NCI-H2029 treated with DMSO at 0.1 percent for 48 hours (cell line): ENCODE measurements at regions not wholly inside any gene's neighbourhood (a gene's known extent, or its start where the extent isn't known, plus 50 kb on each side); places are given as distances from the start of the nearest gene placed in this dataset.

Experiments used
- DNase-seq: peaks from one replicate; lab custom pipeline; 2025; lab: John Stamatoyannopoulos, UW

- DNase-seq, result no peak
These were observed 1189.1 kb downstream of the GRIK2 start for GRCh38 chr6:102582569-102582968.

GRCh38 chr6:102581378-102582124 is 1188.0 kb downstream of the GRIK2 start:
- DNase-seq, result no peak

- no peak for DNase-seq
These were observed 1177.9 kb downstream of the GRIK2 start for GRCh38 chr6:102571236-102571908.

GRCh38 chr6:102562713-102563112 is 1169.2 kb downstream of the GRIK2 start:
- DNase-seq, result no peak

GRCh38 chr6:102553214-102553613 is 1159.7 kb downstream of the GRIK2 start:
- no peak for DNase-seq

GRCh38 chr6:102549221-102549874 is 1155.8 kb downstream of the GRIK2 start:
- DNase-seq, result no peak

- no peak for DNase-seq
These were observed 1131.8 kb downstream of the GRIK2 start for GRCh38 chr6:102525336-102525735.

- no peak for DNase-seq
These were observed 1127.5 kb downstream of the GRIK2 start for GRCh38 chr6:102520966-102521365.

GRCh38 chr6:102517506-102517905 is 1124.0 kb downstream of the GRIK2 start:
- no peak for DNase-seq

- DNase-seq, result no peak
These were observed 1108.1 kb downstream of the GRIK2 start for GRCh38 chr6:102501615-102502014.

GRCh38 chr6:102494808-102495207 is 1101.3 kb downstream of the GRIK2 start:
- no peak for DNase-seq

- no peak for DNase-seq
These were observed 1100.0 kb downstream of the GRIK2 start for GRCh38 chr6:102493485-102493884.

- no peak for DNase-seq
These were observed 1095.2 kb downstream of the GRIK2 start for GRCh38 chr6:102488729-102489128.

GRCh38 chr6:102485480-102485879 is 1092.0 kb downstream of the GRIK2 start:
- DNase-seq, result no peak

- DNase-seq, result no peak
These were observed 1080.7 kb downstream of the GRIK2 start for GRCh38 chr6:102474041-102474807.

- DNase-seq, result no peak
These were observed 1065.5 kb downstream of the GRIK2 start for GRCh38 chr6:102458990-102459389.

GRCh38 chr6:102438171-102438570 is 1044.7 kb downstream of the GRIK2 start:
- no peak for DNase-seq

- DNase-seq, result no peak
These were observed 1024.0 kb downstream of the GRIK2 start for GRCh38 chr6:102417368-102417998.

- no peak for DNase-seq
These were observed 1022.4 kb downstream of the GRIK2 start for GRCh38 chr6:102415891-102416290.

- no peak for DNase-seq
These were observed 1018.3 kb downstream of the GRIK2 start for GRCh38 chr6:102411796-102412195.

- no peak for DNase-seq
These were observed 1014.6 kb downstream of the GRIK2 start for GRCh38 chr6:102407886-102408741.
